HG02678 (cell line): ENCODE measurements at regions not wholly inside any gene's neighbourhood (a gene's known extent, or its start where the extent isn't known, plus 50 kb on each side); places are given as distances from the start of the nearest gene placed in this dataset.
A peak's percentile ranks its signal among the peaks of the same experiment; 100 is the strongest.
"Not testable (repeated sequence)": the region's sequence is repeated elsewhere in the genome, so short reads cannot be mapped to it uniquely, and the experiment has no call there.

ENCODE experiments used
- ATAC-seq: cut with Tn5 transposase; IDR thresholded peaks from one replicate; pipeline ENCODE4 v1.9.1; 2021; ENCODE audit warnings: mild to moderate bottlenecking, moderate library complexity; ENCODE audit not compliant: unreplicated experiment

DNA sequence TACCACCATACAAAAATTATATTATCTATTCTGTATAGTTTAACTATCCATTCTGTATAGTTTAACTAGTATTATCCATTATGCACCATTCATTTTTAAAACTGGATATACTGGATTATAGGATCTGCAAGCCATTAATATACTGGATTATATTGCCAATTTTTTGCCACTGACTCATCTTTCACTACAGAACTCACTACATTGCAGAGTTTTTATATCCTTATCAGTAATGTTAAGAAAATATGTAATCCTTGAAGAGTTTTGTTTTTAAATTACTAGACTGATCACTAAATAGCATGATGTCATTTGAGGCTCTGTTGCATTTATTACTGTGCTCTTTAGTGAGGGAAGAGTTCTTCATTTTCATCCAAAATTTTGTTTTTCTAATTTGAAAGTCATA, 109.8 kb upstream of the SNX2 start:
- no peak for ATAC-seq

DNA sequence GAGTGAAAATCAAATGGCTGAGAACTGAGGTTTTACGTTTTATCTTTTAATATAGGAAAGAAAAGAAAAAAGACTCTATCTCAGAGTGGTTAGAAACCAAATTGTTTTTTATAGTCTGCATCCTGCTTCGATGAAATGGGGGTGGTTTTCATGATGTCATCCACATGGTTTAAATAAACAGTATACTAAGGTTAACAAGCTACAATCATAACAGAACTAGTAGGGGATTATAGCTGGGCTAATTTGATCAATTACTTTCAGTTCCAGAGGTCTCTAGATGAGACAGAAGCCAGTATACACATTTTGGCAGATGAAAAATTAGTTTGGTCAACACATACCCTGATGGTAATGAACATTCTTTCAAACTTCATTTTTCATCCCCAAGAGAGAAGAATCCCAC, 106.3 kb upstream of the SNX2 start:
- no peak for ATAC-seq

DNA sequence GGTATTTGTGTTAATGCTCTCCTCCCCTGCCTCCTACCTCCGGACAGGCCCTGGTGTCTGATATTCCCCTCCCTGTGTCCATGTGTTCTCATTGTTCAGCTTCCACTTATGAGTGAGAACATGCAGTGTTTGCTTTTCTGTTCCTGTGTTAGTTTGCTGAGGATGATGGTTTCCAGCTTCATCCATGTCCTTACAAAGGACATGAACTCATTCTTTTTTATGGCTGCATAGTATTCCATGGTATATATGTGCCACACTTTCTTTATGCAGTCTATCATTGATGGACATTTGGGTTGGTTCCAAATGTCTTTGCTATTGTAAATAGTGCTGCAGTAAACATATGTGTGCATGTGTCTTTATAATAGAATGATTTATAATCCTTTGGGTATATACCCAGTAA, 105.2 kb upstream of the SNX2 start:
- ATAC-seq = not testable (repeated sequence)

GRCh38 chr5:122673343-122673742, 101.5 kb upstream of the SNX2 start:
- ATAC-seq = no peak

GRCh38 chr5:122674385-122674784, 100.5 kb upstream of the SNX2 start:
- ATAC-seq = no peak

DNA sequence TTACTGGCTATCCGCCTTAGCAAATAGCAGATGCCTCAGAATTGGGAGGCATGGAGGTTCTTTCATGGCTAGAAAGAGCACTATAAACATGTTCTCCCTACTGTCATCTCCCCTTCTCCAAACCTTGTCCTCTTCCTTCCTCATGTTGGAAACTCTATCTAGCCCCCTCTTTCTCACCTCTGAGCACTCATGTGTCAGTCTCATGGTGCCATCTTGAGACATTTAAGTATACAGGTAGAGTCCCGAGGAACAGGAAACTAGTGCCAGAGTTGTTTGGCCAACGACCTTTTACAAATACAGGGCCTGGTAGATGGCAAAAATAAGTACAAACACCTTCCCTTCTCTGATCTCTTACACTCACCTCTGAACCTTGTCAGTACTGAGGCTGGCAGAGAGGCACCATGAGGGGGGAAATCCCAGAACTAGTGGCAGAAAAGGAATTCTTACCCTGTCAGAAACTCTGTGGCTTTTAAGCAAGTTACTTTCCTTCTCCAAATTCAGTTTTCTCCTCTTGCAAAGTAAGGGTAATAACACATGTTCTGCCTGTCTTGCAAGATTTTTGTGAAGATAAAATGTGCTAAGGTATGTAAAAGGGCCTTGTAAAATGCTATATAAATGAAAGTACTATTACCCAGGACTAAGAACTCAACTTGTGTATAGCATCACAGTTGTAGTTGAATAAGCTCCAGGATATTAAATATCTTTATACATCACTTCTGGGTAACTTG, 94.1 kb upstream of the SNX2 start:
- ATAC-seq = no peak

GRCh38 chr5:122683631-122684030, 91.2 kb upstream of the SNX2 start:
- no peak for ATAC-seq

DNA sequence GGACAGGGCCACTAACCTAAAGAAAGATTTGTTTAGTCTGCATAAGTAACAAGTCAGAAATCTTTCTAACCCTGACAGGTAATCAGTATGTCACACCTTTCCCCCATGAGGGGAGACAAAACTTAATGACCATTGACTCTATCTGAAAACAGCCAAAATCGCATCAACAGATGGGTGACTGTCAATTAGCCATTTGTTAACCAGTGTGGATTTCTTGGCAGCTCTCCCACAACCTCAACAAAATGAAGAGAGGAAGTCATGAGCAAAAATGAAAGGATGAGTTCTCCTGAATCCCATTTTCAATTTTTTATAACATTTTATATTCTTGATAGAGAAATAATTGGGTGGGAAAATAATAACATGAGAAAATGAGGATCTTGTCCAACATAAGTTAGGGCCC, 84.6 kb upstream of the SNX2 start:
- ATAC-seq = no peak

GRCh38 chr5:122691931-122692330, 82.9 kb upstream of the SNX2 start:
- no peak for ATAC-seq

GRCh38 chr5:122693963-122694362, 80.9 kb upstream of the SNX2 start:
- ATAC-seq = no peak

DNA sequence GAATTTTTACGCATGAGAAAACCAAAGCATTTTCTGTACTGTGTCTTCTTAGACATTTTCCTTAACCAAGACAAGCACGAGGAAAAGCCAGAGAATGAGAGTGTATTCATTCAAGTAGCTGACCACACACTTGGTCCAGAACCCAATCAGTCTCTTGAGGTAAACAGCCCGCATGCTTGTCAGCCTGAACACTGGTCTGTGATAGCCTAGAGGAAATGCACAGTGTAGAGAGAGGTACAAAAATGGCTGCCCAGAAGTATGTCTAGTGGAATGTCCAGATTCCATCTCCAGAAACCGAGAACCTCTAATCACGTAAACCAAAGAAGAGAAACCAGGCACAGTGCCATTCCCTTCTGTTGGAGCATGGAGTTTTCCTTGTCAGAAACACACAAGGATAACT, 80.0 kb upstream of the SNX2 start:
- no peak for ATAC-seq

DNA sequence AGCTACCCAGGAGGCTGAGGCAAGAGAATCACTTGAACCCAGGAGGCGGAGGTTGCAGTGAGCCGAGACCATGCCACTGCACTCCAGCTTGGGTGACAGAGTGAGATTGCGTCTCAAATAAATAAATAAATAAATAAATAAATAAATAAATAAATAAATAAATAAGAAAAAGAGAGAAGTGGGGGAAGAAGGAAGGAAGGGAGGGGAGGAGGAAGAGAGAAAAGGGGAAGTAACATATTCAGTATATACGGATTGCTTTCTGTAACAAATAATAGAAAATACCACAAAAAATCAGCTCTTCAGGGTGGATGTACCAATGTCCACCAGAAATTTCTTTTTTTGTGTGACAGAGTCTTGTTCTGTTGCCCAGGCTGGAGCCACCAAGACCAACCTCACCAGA, 78.1 kb upstream of the SNX2 start:
- ATAC-seq = not testable (repeated sequence)

GRCh38 chr5:122697191-122697590, 77.7 kb upstream of the SNX2 start:
- no peak for ATAC-seq

DNA sequence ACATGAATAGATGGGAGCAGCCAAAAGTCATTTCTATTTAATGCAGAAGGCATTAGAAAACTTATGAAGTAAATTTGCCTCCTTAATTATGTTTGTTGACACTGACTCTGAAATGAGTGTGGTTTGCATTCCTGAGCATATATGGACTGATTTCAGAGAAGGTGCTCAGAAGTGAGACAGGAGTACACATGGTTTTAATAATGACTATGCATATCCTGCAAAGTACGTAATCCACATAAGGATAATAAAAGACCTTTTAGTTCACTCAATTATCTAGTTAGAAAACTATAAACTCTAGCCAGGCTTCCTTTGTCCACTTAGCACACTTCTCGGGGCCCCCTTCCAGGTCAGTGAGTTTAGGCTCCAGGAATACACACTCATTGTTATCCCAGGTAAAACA, 75.7 kb upstream of the SNX2 start:
- no peak for ATAC-seq

- ATAC-seq = peak; percentile 99
Observed at GRCh38 chr5:122701640-122702523, 73.0 kb upstream of the SNX2 start.

DNA sequence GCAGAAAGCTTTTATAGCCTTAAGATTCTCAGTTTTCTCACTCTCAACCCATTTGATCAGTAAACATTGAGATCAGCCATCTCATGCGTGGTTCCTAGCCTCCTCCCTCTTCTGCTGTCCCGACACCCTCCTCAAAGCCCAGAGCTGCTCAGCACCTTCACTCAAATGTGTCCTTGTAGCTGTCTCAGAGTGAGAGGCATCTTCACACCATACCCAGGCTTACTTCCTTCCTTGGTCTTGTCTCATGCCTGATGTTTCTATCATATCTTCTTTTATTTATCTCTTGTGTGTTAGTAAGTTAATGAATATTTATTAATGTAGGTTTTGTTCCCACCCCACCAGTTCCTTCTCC, 72.4 kb upstream of the SNX2 start:
- ATAC-seq = peak; percentile 31

DNA sequence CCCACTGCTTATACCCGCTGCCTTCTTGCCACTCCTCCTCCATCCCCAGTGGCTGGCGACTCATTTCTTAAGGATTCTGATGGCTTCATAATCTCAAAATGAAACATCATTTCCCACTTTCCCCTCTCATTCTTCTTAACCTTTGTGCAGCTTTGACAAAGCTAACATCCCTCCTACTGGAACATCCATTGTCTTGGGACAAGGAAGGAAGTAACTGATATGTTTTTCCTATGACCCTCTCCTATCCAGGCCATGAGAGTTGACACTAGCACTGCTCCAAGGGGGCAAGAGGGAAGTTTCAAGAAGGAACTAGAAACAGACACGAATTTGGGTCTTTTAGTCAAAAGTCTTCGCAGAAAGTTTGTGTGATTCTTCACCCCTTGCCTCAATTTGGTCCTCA, 71.7 kb upstream of the SNX2 start:
- ATAC-seq = no peak

- ATAC-seq = no peak
Observed at GRCh38 chr5:122704247-122705036, 70.4 kb upstream of the SNX2 start.

GRCh38 chr5:122705851-122706250, 69.0 kb upstream of the SNX2 start:
- ATAC-seq = no peak

- ATAC-seq = no peak
Observed at GRCh38 chr5:122707796-122708195, 67.1 kb upstream of the SNX2 start.

GRCh38 chr5:122713041-122713440, 61.8 kb upstream of the SNX2 start:
- no peak for ATAC-seq

- ATAC-seq = no peak
Observed at GRCh38 chr5:122715095-122715494, 59.8 kb upstream of the SNX2 start.
